ENCODE measurements at regions not wholly inside any gene's neighbourhood (a gene's known extent, or its start where the extent isn't known, plus 50 kb on each side); places are given as distances from the start of the nearest gene placed in this dataset.

DNA sequence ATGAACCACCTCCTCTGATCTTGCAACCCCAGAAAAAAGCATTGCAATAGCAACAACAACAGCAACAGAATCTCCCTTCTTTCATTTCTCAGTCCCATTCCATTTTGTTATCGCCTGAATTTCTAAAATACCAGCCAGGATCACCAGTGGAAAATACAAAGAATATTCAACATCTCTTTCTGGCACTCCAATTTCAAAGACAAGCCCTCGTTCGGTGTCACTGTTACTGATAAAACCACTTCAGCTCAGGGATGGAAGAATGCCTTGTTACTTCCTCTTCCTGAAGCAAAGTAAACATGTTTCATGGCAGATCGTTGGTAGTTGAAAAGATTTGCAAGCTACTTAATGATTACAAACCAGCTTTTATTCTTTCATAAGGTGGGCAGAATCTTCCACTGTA lies 94.0 kb upstream of the SPTLC3 start:
- TF ChIP-seq, protein P1, sequence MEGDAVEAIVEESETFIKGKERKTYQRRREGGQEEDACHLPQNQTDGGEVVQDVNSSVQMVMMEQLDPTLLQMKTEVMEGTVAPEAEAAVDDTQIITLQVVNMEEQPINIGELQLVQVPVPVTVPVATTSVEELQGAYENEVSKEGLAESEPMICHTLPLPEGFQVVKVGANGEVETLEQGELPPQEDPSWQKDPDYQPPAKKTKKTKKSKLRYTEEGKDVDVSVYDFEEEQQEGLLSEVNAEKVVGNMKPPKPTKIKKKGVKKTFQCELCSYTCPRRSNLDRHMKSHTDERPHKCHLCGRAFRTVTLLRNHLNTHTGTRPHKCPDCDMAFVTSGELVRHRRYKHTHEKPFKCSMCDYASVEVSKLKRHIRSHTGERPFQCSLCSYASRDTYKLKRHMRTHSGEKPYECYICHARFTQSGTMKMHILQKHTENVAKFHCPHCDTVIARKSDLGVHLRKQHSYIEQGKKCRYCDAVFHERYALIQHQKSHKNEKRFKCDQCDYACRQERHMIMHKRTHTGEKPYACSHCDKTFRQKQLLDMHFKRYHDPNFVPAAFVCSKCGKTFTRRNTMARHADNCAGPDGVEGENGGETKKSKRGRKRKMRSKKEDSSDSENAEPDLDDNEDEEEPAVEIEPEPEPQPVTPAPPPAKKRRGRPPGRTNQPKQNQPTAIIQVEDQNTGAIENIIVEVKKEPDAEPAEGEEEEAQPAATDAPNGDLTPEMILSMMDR (IDR thresholded peaks at IDR 0.05; ENCODE audit: insufficient read depth, low read length, poor library complexity, severe bottlenecking), result no peak
- TF ChIP-seq EZH2phosphoT487 (conservative IDR thresholded peaks at IDR 0.05; ENCODE audit: low read length), result no peak
